Adipocyte (in vitro differentiated cells): ENCODE measurements at regions not wholly inside any gene's neighbourhood (a gene's known extent, or its start where the extent isn't known, plus 50 kb on each side); places are given as distances from the start of the nearest gene placed in this dataset.

Experiments used
- DNase-seq: peaks from one replicate; pipeline ENCODE4 v3.0.0-alpha.2; 2015; ENCODE audit warnings: low read depth
- H3K27me3 ChIP-seq: replicated peaks from 2 replicates; pipeline ENCODE4 v1.7.0; 2013; ENCODE audit warnings: mild to moderate bottlenecking, low read length, moderate library complexity; ENCODE audit not compliant: control insufficient read depth, insufficient read depth
- H3K36me3 ChIP-seq: 2 replicates; pipeline ENCODE4 v1.7.0; 2013; ENCODE audit warnings: low read length, mild to moderate bottlenecking, moderate library complexity; ENCODE audit not compliant: control insufficient read depth, insufficient read depth, severe bottlenecking
- H3K4me1 ChIP-seq: 2 replicates; pipeline ENCODE4 v1.7.0; 2013; ENCODE audit warnings: mild to moderate bottlenecking, low read length, moderate library complexity; ENCODE audit not compliant: control insufficient read depth, insufficient read depth
- H3K4me3 ChIP-seq: 2 replicates; pipeline ENCODE4 v1.7.0; 2013; ENCODE audit warnings: mild to moderate bottlenecking, low read length, moderate library complexity
- H3K9ac ChIP-seq: 2 replicates; pipeline ENCODE4 v1.7.0; 2013; ENCODE audit warnings: mild to moderate bottlenecking, low read length, moderate library complexity
- H3K9me3 ChIP-seq: 2 replicates; pipeline ENCODE4 v1.7.0; 2013; ENCODE audit warnings: mild to moderate bottlenecking, low read length, moderate library complexity; ENCODE audit not compliant: control insufficient read depth

- Histone ChIP-seq H3K9ac (no peak overlapping the region), H3K4me1 (no peaks in the 10 kb centered on the region), H3K36me3 (no peaks in the 10 kb centered on the region), H3K27me3 (peaks cover 7% of the 10 kb centered on the region), H3K4me3 (no peak overlapping the region), H3K9me3 (no peaks in the 10 kb centered on the region)
- no peak for DNase-seq
These were observed 238.4 kb upstream of the RGMA start for GRCh38 chr15:93327364-93327763.

- no peaks in the 10 kb centered on the region for H3K36me3 ChIP-seq
These were observed 235.4 kb upstream of the RGMA start for GRCh38 chr15:93324186-93324975.

GRCh38 chr15:93321881-93322282 is 232.9 kb upstream of the RGMA start:
- H3K4me1 ChIP-seq: no peaks in the 10 kb centered on the region
- no peaks in the 10 kb centered on the region for H3K36me3 ChIP-seq
- H3K9me3 ChIP-seq: no peaks in the 10 kb centered on the region
- no peak overlapping the region for H3K4me3 ChIP-seq
- H3K27me3 ChIP-seq: peaks cover 2% of the 10 kb centered on the region
- peak; percentile 1 for DNase-seq
- H3K9ac ChIP-seq: no peak overlapping the region

More at GRCh38 chr15:93324186-93324975, 235.4 kb upstream of the RGMA start:
- H3K4me3 ChIP-seq: no peak overlapping the region
- peaks cover 2% of the 10 kb centered on the region for H3K27me3 ChIP-seq
- H3K4me1 ChIP-seq: no peaks in the 10 kb centered on the region
- no peak overlapping the region for H3K9ac ChIP-seq
- no peaks in the 10 kb centered on the region for H3K9me3 ChIP-seq
- no peak for DNase-seq

- Histone ChIP-seq H3K27me3 (peaks cover 2% of the 10 kb centered on the region), H3K9ac (no peak overlapping the region), H3K4me3 (no peak overlapping the region), H3K36me3 (no peaks in the 10 kb centered on the region), H3K4me1 (no peaks in the 10 kb centered on the region), H3K9me3 (no peaks in the 10 kb centered on the region)
- no peak for DNase-seq
These were observed 230.3 kb upstream of the RGMA start for GRCh38 chr15:93319121-93319814.

GRCh38 chr15:93317772-93318171 is 228.8 kb upstream of the RGMA start:
- H3K4me1 ChIP-seq: no peaks in the 10 kb centered on the region
- no peak overlapping the region for H3K4me3 ChIP-seq
- no peaks in the 10 kb centered on the region for H3K9me3 ChIP-seq
- no peaks in the 10 kb centered on the region for H3K36me3 ChIP-seq
- H3K27me3 ChIP-seq: no peaks in the 10 kb centered on the region
- no peak overlapping the region for H3K9ac ChIP-seq
- no peak for DNase-seq

- H3K4me3 ChIP-seq: no peak overlapping the region
- no peaks in the 10 kb centered on the region for H3K4me1 ChIP-seq
- H3K9ac ChIP-seq: no peak overlapping the region
- DNase-seq: no peak
- no peaks in the 10 kb centered on the region for H3K9me3 ChIP-seq
- H3K27me3 ChIP-seq: no peaks in the 10 kb centered on the region
- no peaks in the 10 kb centered on the region for H3K36me3 ChIP-seq
These were observed 225.2 kb upstream of the RGMA start for GRCh38 chr15:93314245-93314644.

GRCh38 chr15:93312891-93313486 is 224.0 kb upstream of the RGMA start:
- H3K9me3 ChIP-seq: no peaks in the 10 kb centered on the region
- no peak overlapping the region for H3K9ac ChIP-seq
- no peaks in the 10 kb centered on the region for H3K36me3 ChIP-seq
- H3K4me1 ChIP-seq: no peaks in the 10 kb centered on the region
- H3K4me3 ChIP-seq: no peak overlapping the region
- H3K27me3 ChIP-seq: peaks cover 3% of the 10 kb centered on the region
- no peak for DNase-seq

GRCh38 chr15:93311620-93312019 is 222.6 kb upstream of the RGMA start:
- Histone ChIP-seq H3K4me1 (no peaks in the 10 kb centered on the region), H3K9ac (no peak overlapping the region), H3K27me3 (peaks cover 4% of the 10 kb centered on the region), H3K36me3 (no peaks in the 10 kb centered on the region), H3K9me3 (no peaks in the 10 kb centered on the region), H3K4me3 (no peak overlapping the region)
- no peak for DNase-seq

GRCh38 chr15:93308026-93308690 is 219.1 kb upstream of the RGMA start:
- no peak overlapping the region for H3K4me3 ChIP-seq
- no peak overlapping the region for H3K9ac ChIP-seq
- no peaks in the 10 kb centered on the region for H3K36me3 ChIP-seq
- no peaks in the 10 kb centered on the region for H3K4me1 ChIP-seq
- peaks cover 4% of the 10 kb centered on the region for H3K27me3 ChIP-seq
- no peaks in the 10 kb centered on the region for H3K9me3 ChIP-seq
- DNase-seq: no peak

- Histone ChIP-seq H3K9me3 (no peaks in the 10 kb centered on the region), H3K4me3 (no peak overlapping the region), H3K4me1 (no peaks in the 10 kb centered on the region), H3K9ac (no peak overlapping the region), H3K36me3 (no peaks in the 10 kb centered on the region), H3K27me3 (peaks cover 4% of the 10 kb centered on the region)
- no peak for DNase-seq
These were observed 218.5 kb upstream of the RGMA start for GRCh38 chr15:93307513-93307912.

- H3K36me3 ChIP-seq: no peaks in the 10 kb centered on the region
- H3K4me1 ChIP-seq: peaks cover 12% of the 10 kb centered on the region
- no peaks in the 10 kb centered on the region for H3K9me3 ChIP-seq
- H3K4me3 ChIP-seq: no peak overlapping the region
- DNase-seq: no peak
- peaks cover 4% of the 10 kb centered on the region for H3K27me3 ChIP-seq
- H3K9ac ChIP-seq: no peak overlapping the region
These were observed 216.3 kb upstream of the RGMA start for GRCh38 chr15:93305306-93305705.
